ENCODE measurements at regions not wholly inside any gene's neighbourhood (a gene's known extent, or its start where the extent isn't known, plus 50 kb on each side); places are given as distances from the start of the nearest gene placed in this dataset.

- TF ChIP-seq POLR2A (IDR thresholded peaks at IDR 0.05) = no peak
- no peak for TF ChIP-seq EP300 (IDR thresholded peaks at IDR 0.05)
- TF ChIP-seq CTCF (IDR thresholded peaks at IDR 0.05) = no peak
These were observed 1080.6 kb upstream of the CDH6 start for GRCh38 chr5:30112867-30113266.

Measured in ovary (tissue), 3 donors.